GM23248 (cell line): ENCODE measurements at regions not wholly inside any gene's neighbourhood (a gene's known extent, or its start where the extent isn't known, plus 50 kb on each side); places are given as distances from the start of the nearest gene placed in this dataset.

Source experiments
- DNase-seq: peaks from one replicate; pipeline ENCODE4 v3.0.0-alpha.2; 2015
- H2AFZ ChIP-seq: fragments of 200-600 bp; sonication (generic); 2 replicates; pipeline ENCODE4 v1.6.1; 2016; ENCODE audit warnings: antibody characterized with exemption
- H3F3A ChIP-seq: fragments of 200-600 bp; sonication (generic); 2 replicates; pipeline ENCODE4 v1.6.1; 2016; ENCODE audit warnings: mild to moderate bottlenecking, antibody characterized with exemption, mixed run types; ENCODE audit not compliant: insufficient read depth
- H3K27ac ChIP-seq: fragments of 200-600 bp; sonication (generic); 2 replicates; pipeline ENCODE4 v1.5.1; 2016; ENCODE audit warnings: mild to moderate bottlenecking
- H3K27me3 ChIP-seq: fragments of 200-600 bp; sonication (generic); replicated peaks from 2 replicates; pipeline ENCODE4 v1.6.1; 2016; ENCODE audit warnings: mild to moderate bottlenecking; ENCODE audit not compliant: insufficient read depth
- H3K36me3 ChIP-seq: fragments of 200-600 bp; sonication (generic); 2 replicates; pipeline ENCODE4 v1.6.1; 2016; ENCODE audit warnings: low read depth, mild to moderate bottlenecking
- H3K4me1 ChIP-seq: fragments of 200-600 bp; sonication (generic); 2 replicates; pipeline ENCODE4 v1.6.1; 2016; ENCODE audit warnings: mild to moderate bottlenecking; ENCODE audit not compliant: insufficient read depth
- H3K4me2 ChIP-seq: fragments of 200-600 bp; sonication (generic); one replicate; pipeline ENCODE4 v1.6.1; 2016; ENCODE audit warnings: mild to moderate bottlenecking; ENCODE audit not compliant: unreplicated experiment
- H3K4me3 ChIP-seq: fragments of 200-600 bp; sonication (generic); 2 replicates; pipeline ENCODE4 v1.5.1; 2016; ENCODE audit warnings: mild to moderate bottlenecking
- H3K79me2 ChIP-seq: fragments of 200-600 bp; sonication (generic); 2 replicates; pipeline ENCODE4 v1.6.1; 2016; ENCODE audit warnings: mild to moderate bottlenecking; ENCODE audit not compliant: insufficient read depth
- H3K9ac ChIP-seq: fragments of 200-600 bp; sonication (generic); 2 replicates; pipeline ENCODE4 v1.6.1; 2016; ENCODE audit warnings: mild to moderate bottlenecking
- H3K9me2 ChIP-seq: fragments of 200-600 bp; sonication (generic); 2 replicates; pipeline ENCODE4 v1.6.1; 2016; ENCODE audit warnings: mixed run types, mild to moderate bottlenecking, moderate library complexity; ENCODE audit not compliant: insufficient read depth
- H3K9me3 ChIP-seq: fragments of 200-600 bp; sonication (generic); one replicate; pipeline ENCODE4 v1.6.1; 2017; ENCODE audit warnings: low read depth
- H4K20me1 ChIP-seq: fragments of 200-600 bp; sonication (generic); 2 replicates; pipeline ENCODE4 v1.6.0; 2016; ENCODE audit not compliant: insufficient read depth
- EZH2 ChIP-seq: fragments of 200-600 bp; sonication (generic); IDR thresholded peaks from 2 replicates; pipeline ENCODE4 v1.6.1; 2018; ENCODE audit warnings: antibody characterized with exemption, mild to moderate bottlenecking; ENCODE audit not compliant: insufficient read depth, poor library complexity, severe bottlenecking
- EZH2phosphoT487 ChIP-seq: fragments of 200-600 bp; sonication (generic); IDR thresholded peaks from 2 replicates; pipeline ENCODE4 v1.6.1; 2018; ENCODE audit warnings: antibody characterized with exemption, moderate library complexity, mild to moderate bottlenecking, low read depth; ENCODE audit not compliant: insufficient read depth
- WGBS, 2 experiments: methylation state at CpG; one replicate each; pipeline ENCODE4 v1.1.6; 2015 to 2017; ENCODE audit warnings: low lambda C conversion rate in 2 of 2, low coverage in 1 of 2; ENCODE audit errors: missing lambda C conversion rate in 2 of 2; 5-methylcytosine and 5-hydroxymethylcytosine counted together
- in situ Hi-C: fragments of 300-500 bp; cut with MboI; formaldehyde crosslinking; loops from 2 replicates; pipeline ENCODE4 v1.15.0; 2020

- H3K36me3 ChIP-seq = no peaks in the 10 kb centered on the region
- H3K79me2 ChIP-seq = no peaks in the 10 kb centered on the region
- whole genome bisulfite sequencing, 2 experiments = 44 to 49% methylated on average over 2 of the region's 2 CpGs
- H3K27ac ChIP-seq = no peak overlapping the region
- in situ Hi-C loops = no loop called here
- no peaks in the 10 kb centered on the region for H3F3A ChIP-seq
- no peak overlapping the region for H2AFZ ChIP-seq
- DNase-seq = no peak
- H3K4me3 ChIP-seq = no peak overlapping the region
- H4K20me1 ChIP-seq = no peaks in the 10 kb centered on the region
- no peaks in the 10 kb centered on the region for H3K9me3 ChIP-seq
- H3K4me2 ChIP-seq = no peak overlapping the region
- H3K27me3 ChIP-seq = no peaks in the 10 kb centered on the region
- H3K9me2 ChIP-seq = no peaks in the 10 kb centered on the region
- no peak overlapping the region for H3K9ac ChIP-seq
- peaks cover 9% of the 10 kb centered on the region; the same call in 1 of the 2 replicates for H3K4me1 ChIP-seq
- no peak for TF ChIP-seq EZH2phosphoT487
- no peak for TF ChIP-seq EZH2
These were observed 116.6 kb upstream of the SLC35B3 start for GRCh38 chr6:8551993-8552392.

- H3K79me2 ChIP-seq = no peaks in the 10 kb centered on the region
- H3K4me1 ChIP-seq = peaks cover 3% of the 10 kb centered on the region; the same call in 1 of the 2 replicates
- H3K4me2 ChIP-seq = no peak overlapping the region
- no peaks in the 10 kb centered on the region for H4K20me1 ChIP-seq
- no peaks in the 10 kb centered on the region for H3K36me3 ChIP-seq
- TF ChIP-seq EZH2 = no peak
- TF ChIP-seq EZH2phosphoT487 = no peak
- no peak overlapping the region for H3K9ac ChIP-seq
- H3K4me3 ChIP-seq = no peak overlapping the region
- in situ Hi-C loops = no loop called here
- H3K9me3 ChIP-seq = no peaks in the 10 kb centered on the region
- H2AFZ ChIP-seq = no peak overlapping the region
- WGBS, 2 experiments = 59 to 77% methylated on average over 2 of the region's 2 CpGs
- no peaks in the 10 kb centered on the region for H3K27me3 ChIP-seq
- H3K9me2 ChIP-seq = no peaks in the 10 kb centered on the region
- DNase-seq = no peak
- H3F3A ChIP-seq = no peaks in the 10 kb centered on the region
- no peak overlapping the region for H3K27ac ChIP-seq
These were observed 116.0 kb upstream of the SLC35B3 start for GRCh38 chr6:8551386-8551785.

- Histone ChIP-seq H3K9ac (no peak overlapping the region), H3K4me1 (no peaks in the 10 kb centered on the region), H3K9me3 (no peaks in the 10 kb centered on the region), H3K27ac (no peak overlapping the region), H2AFZ (no peak overlapping the region), H3F3A (no peaks in the 10 kb centered on the region), H3K79me2 (no peaks in the 10 kb centered on the region), H4K20me1 (no peaks in the 10 kb centered on the region), H3K27me3 (no peaks in the 10 kb centered on the region), H3K4me2 (no peak overlapping the region), H3K4me3 (no peak overlapping the region), H3K36me3 (no peaks in the 10 kb centered on the region), H3K9me2 (no peaks in the 10 kb centered on the region)
- in situ Hi-C loops = no loop called here
- no peak for TF ChIP-seq EZH2phosphoT487
- TF ChIP-seq EZH2 = no peak
- WGBS, 2 experiments = 18 to 27% methylated on average over 6 of the region's 6 CpGs
- no peak for DNase-seq
These were observed 113.9 kb upstream of the SLC35B3 start for GRCh38 chr6:8549074-8549790.

GRCh38 chr6:8546496-8546895 is 111.2 kb upstream of the SLC35B3 start:
- no peak overlapping the region for H3K9ac ChIP-seq
- no peaks in the 10 kb centered on the region for H3K36me3 ChIP-seq
- H3K27me3 ChIP-seq = no peaks in the 10 kb centered on the region
- H3K4me2 ChIP-seq = no peak overlapping the region
- in situ Hi-C loops = no loop called here
- H3K27ac ChIP-seq = no peak overlapping the region
- H3K4me3 ChIP-seq = no peak overlapping the region
- H3K9me2 ChIP-seq = no peaks in the 10 kb centered on the region
- H3K9me3 ChIP-seq = no peaks in the 10 kb centered on the region
- TF ChIP-seq EZH2phosphoT487 (no peak), EZH2 (no peak)
- no peaks in the 10 kb centered on the region for H3K79me2 ChIP-seq
- H4K20me1 ChIP-seq = no peaks in the 10 kb centered on the region
- WGBS, 2 experiments = 55 to 66% methylated on average over 7 of the region's 7 CpGs
- H3K4me1 ChIP-seq = no peaks in the 10 kb centered on the region
- no peaks in the 10 kb centered on the region for H3F3A ChIP-seq
- no peak for DNase-seq
- no peak overlapping the region for H2AFZ ChIP-seq
